SK-N-MC (cell line): ENCODE measurements at regions not wholly inside any gene's neighbourhood (a gene's known extent, or its start where the extent isn't known, plus 50 kb on each side); places are given as distances from the start of the nearest gene placed in this dataset.

Source experiments
- EZH2 ChIP-seq: fragments of 200-600 bp; sonication (generic); IDR thresholded peaks from one replicate; pipeline ENCODE4 v1.6.1; 2017; ENCODE audit warnings: antibody characterized with exemption
- POLR2AphosphoS5 ChIP-seq: IDR thresholded peaks from 2 replicates; pipeline ENCODE4 v1.6.1; 2012; ENCODE audit warnings: mild to moderate bottlenecking, low read depth, low read length, borderline replicate concordance

GRCh38 chr5:117262572-117263131 is 688.0 kb upstream of the SEMA6A start:
- TF ChIP-seq POLR2AphosphoS5 (no peak), EZH2 (no peak)
